Stimulated activated CD4-positive, alpha-beta T cell treated with anti-CD3 and anti-CD28 coated beads, Interleukin-15, amount 100 ng/mL, for 24 hours (primary cell): ENCODE measurements at regions not wholly inside any gene's neighbourhood (a gene's known extent, or its start where the extent isn't known, plus 50 kb on each side); places are given as distances from the start of the nearest gene placed in this dataset.
"Not testable (repeated sequence)": the region's sequence is repeated elsewhere in the genome, so short reads cannot be mapped to it uniquely, and the experiment has no call there.

Experiments used
- DNase-seq: peaks from one replicate; pipeline ENCODE4 v3.0.0-alpha.2; 2020

GRCh38 chr12:126952096-126953007, 1314.6 kb upstream of the TMEM132C start:
- no peak for DNase-seq

GRCh38 chr12:126953365-126953889, 1313.5 kb upstream of the TMEM132C start:
- no peak for DNase-seq

GRCh38 chr12:126960221-126960620, 1306.7 kb upstream of the TMEM132C start:
- no peak for DNase-seq

GRCh38 chr12:126960709-126961108, 1306.3 kb upstream of the TMEM132C start:
- no peak for DNase-seq

GRCh38 chr12:126963825-126964224, 1303.1 kb upstream of the TMEM132C start:
- no peak for DNase-seq

- DNase-seq, result no peak
These were observed 1300.5 kb upstream of the TMEM132C start for GRCh38 chr12:126966498-126966897.

GRCh38 chr12:126967152-126967551, 1299.8 kb upstream of the TMEM132C start:
- DNase-seq, result no peak

- no peak for DNase-seq
These were observed 1292.2 kb upstream of the TMEM132C start for GRCh38 chr12:126974779-126975178.

- no peak for DNase-seq
These were observed 1290.4 kb upstream of the TMEM132C start for GRCh38 chr12:126976579-126976978.

- DNase-seq, result not testable (repeated sequence)
These were observed 1287.4 kb upstream of the TMEM132C start for GRCh38 chr12:126979564-126979963.

GRCh38 chr12:126982707-126983106, 1284.3 kb upstream of the TMEM132C start:
- no peak for DNase-seq

- not testable (repeated sequence) for DNase-seq
These were observed 1283.2 kb upstream of the TMEM132C start for GRCh38 chr12:126983735-126984134.

GRCh38 chr12:126985663-126986062, 1281.3 kb upstream of the TMEM132C start:
- DNase-seq, result not testable (repeated sequence)

- DNase-seq, result no peak
These were observed 1277.4 kb upstream of the TMEM132C start for GRCh38 chr12:126989532-126989931.

GRCh38 chr12:126993898-126994297, 1273.1 kb upstream of the TMEM132C start:
- no peak for DNase-seq

GRCh38 chr12:126994599-126994998, 1272.4 kb upstream of the TMEM132C start:
- no peak for DNase-seq

- no peak for DNase-seq
These were observed 1268.9 kb upstream of the TMEM132C start for GRCh38 chr12:126998031-126998430.

GRCh38 chr12:126998747-126999285, 1268.2 kb upstream of the TMEM132C start:
- no peak for DNase-seq

- no peak for DNase-seq
These were observed 1267.6 kb upstream of the TMEM132C start for GRCh38 chr12:126999352-126999751.

- no peak for DNase-seq
These were observed 1261.6 kb upstream of the TMEM132C start for GRCh38 chr12:127005406-127005805.

- no peak for DNase-seq
These were observed 1260.0 kb upstream of the TMEM132C start for GRCh38 chr12:127006972-127007371.

- no peak for DNase-seq
These were observed 1258.1 kb upstream of the TMEM132C start for GRCh38 chr12:127008755-127009403.

- DNase-seq, result no peak
These were observed 1254.9 kb upstream of the TMEM132C start for GRCh38 chr12:127012109-127012508.

GRCh38 chr12:127013197-127013596, 1253.8 kb upstream of the TMEM132C start:
- no peak for DNase-seq
